ENCODE measurements at regions not wholly inside any gene's neighbourhood (a gene's known extent, or its start where the extent isn't known, plus 50 kb on each side); places are given as distances from the start of the nearest gene placed in this dataset.

- TF ChIP-seq CTCF (IDR thresholded peaks at IDR 0.05; ENCODE audit: low read depth, low read length, missing input control) (no peak), YY1 (IDR thresholded peaks at IDR 0.05) (no peak), RXRA (IDR thresholded peaks at IDR 0.05) (no peak), EGR1 (IDR thresholded peaks at IDR 0.05; ENCODE audit: low read depth in 2 of 2) (no peak), JUND (IDR thresholded peaks at IDR 0.05) (no peak), ATF3 (IDR thresholded peaks at IDR 0.05) (no peak), MAX (IDR thresholded peaks at IDR 0.05) (no peak), REST (IDR thresholded peaks at IDR 0.05) (no peak), SP1 (IDR thresholded peaks at IDR 0.05) (no peak), RAD21 (IDR thresholded peaks at IDR 0.05) (no peak), GABPA (IDR thresholded peaks at IDR 0.05 in 1 of 2, conservative IDR thresholded peaks at IDR 0.05 in 1 of 2) (no peak), HNF4G (IDR thresholded peaks at IDR 0.05) (no peak)
Measured at GRCh38 chr20:24134284-24134683, 145.7 kb upstream of the GGTLC1 start.
